SKM-1 treated with dmso at 0.1 percent for 144 hours (cell line): ENCODE measurements at regions not wholly inside any gene's neighbourhood (a gene's known extent, or its start where the extent isn't known, plus 50 kb on each side); places are given as distances from the start of the nearest gene placed in this dataset.
"Not testable (repeated sequence)": the region's sequence is repeated elsewhere in the genome, so short reads cannot be mapped to it uniquely, and the experiment has no call there.

Experiments used
- DNase-seq: peaks from one replicate; lab custom pipeline; 2025; ENCODE audit not compliant: unreplicated experiment; lab: John Stamatoyannopoulos, UW

DNA sequence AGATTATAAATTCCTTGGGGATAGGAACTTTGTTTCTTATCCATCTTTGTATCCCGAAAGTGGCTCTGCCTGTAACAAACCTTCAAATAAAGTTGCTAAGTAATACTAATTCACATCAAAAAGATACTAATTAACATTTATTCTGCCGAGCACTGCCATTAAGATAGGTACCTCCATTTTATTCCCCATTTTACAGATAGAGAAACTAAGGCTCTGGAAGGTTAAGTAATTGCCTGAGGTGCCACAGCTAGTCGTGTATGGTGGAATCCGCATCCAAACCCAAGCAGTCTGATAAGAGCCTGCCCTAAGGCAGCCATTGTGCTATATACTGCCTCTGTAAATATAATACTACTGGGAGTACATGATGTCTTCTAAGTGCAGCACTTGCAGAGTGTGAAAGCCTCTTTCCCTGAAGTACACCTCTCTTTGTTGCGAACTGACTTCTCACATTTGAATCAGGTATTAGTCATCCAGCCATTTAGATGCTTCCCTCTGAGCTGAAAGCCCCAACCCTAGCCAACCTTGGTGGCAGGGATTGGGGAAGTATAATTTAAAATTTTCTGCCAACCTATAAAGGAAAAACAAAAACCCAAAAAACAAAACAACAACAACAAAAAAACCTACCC lies 78.5 kb upstream of the CHD2 start:
- DNase-seq = no peak

DNA sequence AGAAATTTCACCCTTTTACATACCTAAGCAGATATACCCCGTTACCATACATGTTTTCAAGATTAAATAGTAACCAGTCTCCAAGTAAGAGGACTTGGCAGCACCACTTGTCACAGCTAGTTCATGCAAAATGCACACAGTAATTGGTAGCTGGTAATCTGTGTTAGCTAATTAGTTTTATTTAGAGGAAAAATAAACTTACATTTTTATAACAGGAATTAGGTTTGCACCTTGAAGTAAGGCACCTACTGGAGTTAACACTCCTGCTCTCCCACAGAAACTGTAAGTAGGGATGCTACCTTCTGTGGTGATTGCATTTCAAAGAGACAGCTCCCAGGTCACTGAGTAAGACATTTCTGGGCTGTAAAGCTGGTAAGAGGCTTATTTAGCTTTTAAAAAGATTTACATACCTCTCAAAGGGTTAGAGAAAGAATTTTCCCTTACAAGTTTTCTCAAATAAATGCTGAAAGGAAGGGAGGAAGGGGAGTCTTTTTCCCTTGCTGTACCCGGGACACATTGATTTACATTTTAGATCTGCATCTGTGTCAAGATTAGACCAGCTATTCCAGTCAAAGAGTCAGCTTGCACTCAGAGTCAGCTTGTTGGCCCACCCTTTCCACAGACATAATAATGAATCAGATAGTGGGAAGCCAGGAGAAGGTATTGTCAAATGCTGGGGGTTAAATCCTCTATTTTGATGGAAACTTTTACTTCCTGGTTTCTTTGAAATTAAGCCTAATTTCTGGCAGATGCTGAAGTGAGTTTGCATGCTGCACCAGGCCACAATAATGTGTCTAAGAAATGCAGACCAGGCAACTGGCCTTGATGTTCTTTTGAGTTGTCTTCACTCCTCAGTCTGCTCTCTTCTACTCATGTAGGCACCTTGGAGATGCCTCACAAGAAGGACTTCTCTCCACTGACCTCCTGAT lies 77.6 kb upstream of the CHD2 start:
- no peak for DNase-seq

DNA sequence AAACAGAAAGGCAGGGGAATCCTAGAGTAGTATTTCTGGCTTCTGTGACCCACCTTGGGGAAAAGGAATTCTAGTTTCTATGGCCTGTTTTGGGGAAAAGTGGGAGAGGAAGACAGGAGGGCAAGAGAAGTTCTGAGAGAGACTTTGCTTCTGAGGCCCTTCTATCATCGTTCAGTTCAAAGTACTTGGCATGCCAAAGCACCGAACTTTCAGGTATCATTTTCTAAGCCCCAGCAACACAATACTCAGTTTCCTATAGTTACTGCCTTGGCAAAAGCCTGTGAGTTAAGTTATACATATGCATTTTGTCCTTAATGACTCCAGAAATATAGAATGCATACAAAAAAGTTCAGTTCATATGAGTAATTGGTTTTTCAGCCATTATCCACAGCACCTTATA lies 74.1 kb upstream of the CHD2 start:
- DNase-seq = no peak

DNA sequence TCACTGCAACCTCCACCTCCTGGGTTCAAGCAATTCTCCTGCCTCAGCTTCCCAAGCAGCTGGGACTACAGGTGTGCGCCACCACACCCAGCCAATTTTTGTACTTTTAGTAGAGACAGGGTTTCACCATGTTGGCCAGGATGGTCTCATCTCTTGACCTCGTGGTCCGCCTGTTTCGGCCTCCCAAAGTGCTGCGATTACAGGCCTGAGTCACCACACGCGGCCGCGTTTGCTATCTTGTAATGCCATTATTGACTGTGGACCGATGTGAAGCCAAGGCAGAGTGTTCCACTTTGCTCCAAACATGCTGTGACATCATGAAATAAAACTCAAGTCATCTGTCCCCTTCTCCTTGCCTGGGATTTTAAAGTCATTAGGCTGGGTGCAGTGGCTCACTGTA lies 72.1 kb upstream of the CHD2 start:
- not testable (repeated sequence) for DNase-seq

DNA sequence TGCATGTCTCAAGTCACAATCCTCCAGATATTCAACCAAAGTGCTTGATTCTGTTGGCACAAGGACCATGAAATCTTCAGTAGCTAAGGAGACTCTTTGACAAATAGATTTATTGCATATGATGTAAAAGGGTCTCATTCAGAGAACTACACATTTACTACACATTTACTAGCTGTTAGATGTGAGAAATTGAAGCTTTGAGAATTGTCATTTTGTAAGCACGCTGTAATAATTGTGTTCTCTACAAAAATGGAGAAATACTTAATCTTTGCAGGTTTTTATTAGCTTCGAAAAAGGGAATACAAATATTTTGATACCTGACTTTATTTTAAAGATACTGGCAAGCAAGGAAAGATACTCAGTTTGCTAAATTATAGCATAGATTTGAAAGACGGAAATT lies 70.2 kb upstream of the CHD2 start:
- DNase-seq = no peak

DNA sequence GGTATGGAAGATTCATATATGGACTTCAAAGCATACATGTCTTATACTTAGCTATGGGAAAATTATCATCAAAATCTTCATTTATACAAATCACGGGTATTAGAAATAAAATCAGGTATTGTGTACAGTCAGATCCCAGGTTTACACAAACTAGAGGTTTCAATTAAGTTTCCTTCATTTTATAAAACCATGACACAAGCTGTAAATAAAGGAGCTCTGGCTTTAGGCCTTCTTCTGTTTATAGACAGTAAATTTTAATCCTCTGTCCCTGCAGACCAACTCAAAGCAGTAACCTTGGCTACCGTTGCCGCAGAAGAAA lies 68.8 kb upstream of the CHD2 start:
- DNase-seq = no peak

DNA sequence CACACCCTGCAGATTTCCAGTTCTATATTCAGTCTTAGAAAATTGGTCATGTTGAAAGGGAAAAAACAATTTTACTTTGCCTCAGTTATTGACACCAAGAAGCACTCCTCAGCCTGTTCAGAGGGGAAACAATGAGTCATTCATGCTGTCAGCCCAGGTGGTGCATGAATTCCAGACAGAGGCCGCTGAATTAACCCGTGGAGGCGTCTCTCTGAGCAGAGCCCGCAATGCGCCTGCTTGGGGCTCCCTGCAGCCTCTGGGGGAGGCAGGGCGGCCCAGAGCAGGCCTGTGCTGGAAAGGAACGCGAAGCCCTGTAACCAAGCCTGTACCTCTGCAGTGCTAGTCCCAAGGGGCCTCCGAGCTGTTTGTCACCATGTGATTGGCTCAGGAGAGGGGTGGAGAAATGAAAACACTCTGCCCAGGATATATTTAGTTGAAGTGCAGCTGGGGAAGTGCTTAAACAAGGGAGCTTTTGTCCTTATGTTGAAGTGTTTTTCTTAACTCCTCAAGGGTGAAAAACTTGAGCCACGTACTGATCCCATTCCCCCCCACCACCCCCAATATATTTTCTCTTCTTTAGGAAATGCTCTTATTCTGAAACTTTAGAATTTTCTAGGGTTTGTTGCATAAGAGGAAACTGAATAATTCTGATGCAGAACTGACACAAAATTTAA lies 68.3 kb upstream of the CHD2 start:
- peak; percentile 96 for DNase-seq

DNA sequence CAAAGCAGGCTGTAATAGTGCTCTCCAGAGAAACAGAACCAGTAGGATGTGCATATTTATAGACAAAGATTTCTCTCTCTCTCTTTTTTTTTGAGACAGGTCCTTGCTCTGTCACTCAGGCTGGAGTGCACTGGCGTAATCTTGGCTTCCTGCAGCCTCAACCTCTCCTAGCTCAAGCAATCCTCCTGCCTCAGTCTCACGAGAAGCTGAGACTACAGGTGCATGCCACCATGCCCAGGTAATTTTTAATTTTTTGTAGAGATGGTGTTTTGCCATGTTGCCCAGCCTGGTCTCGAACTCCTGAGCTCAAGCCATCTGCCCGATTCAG lies 67.1 kb upstream of the CHD2 start:
- DNase-seq = no peak

DNA sequence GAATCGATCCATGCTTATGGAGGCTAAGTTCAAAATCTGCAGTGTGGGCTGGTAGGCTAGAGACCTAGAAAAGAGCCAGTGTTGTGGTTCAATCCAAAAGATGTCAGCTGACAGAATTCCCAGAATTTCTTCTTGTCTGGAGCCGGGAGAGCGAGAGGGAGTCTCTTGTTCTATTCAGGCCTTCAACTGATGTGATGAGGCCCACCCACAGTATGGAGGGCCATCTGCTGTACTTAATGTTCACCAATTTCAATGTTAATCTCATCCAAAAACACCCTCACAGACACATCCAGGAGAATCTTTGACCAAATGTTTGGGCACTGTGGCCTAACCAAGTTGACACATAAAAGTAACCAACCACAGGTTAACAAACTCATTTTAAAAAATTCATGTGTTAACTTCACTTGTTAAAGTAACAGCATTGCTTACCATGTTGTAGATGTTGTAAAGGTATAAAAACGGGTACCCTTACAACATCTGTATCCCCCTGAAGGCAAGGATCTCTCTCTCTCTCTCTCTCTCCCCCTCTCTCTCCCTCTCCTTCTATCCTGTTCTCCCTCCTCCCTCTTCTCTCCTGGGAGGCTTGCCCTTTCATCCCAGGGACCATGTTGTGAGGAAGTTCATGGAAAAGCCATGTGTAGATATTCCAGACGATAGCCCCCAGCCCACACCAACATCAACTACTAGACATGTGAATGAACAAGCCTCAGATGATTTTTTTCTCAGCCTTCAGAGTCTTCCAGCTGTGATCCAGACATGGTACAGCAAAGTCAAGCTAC lies 66.4 kb upstream of the CHD2 start:
- DNase-seq = no peak

DNA sequence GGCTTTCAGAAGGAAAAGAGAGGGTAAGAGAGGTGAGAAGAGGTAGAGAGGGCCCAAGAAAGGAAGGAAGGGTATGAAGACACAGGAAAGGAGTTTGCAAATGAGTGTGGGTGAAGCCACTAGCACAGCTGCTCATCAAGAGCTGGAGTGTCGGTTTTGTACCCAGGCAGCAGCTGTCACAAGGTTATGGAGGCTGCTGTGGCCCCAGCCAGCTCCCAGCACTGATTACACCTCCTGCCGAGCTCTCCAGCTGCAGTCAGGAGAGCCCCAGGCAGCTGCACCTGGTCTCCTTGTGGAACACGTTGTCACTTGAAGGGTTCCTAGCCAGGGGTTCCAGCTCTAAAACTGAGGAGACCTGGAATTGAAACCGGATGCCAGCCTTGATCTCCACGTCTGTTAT lies 60.4 kb upstream of the CHD2 start:
- no peak for DNase-seq

DNA sequence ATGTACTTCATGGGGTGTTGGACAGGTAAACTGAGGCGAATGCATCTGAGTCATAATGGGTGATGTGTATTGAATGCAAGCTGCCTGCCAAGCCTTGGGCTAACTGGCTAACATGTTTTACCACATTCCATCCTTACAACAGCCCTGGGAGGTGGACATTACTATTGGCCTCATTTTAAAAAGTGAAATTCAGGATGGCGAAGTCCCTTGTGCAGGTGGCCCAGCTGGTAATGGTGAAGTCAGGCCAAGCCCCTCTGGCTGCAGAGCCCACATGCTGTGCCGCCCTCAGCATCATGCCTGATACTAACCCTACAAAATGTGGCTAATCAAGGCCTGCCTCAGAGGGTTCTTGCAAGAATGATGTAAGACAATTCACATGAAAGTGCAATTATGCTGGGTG lies 60.0 kb upstream of the CHD2 start:
- no peak for DNase-seq

DNA sequence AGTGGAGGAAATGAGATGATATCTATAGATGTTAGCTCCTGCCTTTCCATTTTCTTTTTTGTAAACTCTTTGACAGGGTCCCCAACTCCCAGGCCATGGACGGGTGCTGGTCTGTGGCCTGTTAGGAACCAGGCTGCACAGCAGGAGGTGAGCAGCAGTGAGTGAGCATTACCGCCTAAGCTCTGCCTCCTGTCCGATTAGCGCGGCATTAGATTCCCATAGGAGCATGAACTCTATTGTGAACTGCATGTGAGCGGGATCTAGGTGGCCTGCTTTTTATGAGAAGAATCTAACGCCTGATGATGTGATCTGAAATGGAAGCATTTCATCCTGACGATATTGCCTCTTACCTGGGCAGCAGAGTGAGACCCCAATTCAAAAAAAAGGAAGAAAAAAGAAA lies 56.8 kb upstream of the CHD2 start:
- DNase-seq = no peak

DNA sequence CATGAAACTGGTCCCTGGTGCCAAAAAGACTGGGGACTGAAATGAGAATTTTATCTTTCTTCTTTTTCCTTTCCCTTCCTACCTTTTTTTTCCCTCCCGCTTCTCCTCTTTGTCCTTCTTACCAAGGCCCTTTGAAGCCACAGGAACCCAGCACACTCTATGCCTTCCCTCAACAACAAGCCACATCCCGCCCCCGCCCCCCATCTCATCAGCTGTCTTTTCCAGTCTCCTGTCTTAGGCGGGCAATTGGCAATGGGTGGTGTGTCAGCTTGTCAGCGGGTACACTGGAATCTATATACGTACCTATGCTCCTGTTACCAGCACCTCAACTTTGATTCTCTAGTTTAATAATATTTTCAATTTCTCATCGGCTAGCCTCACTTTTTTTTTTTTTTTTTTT lies 56.3 kb upstream of the CHD2 start:
- no peak for DNase-seq

DNA sequence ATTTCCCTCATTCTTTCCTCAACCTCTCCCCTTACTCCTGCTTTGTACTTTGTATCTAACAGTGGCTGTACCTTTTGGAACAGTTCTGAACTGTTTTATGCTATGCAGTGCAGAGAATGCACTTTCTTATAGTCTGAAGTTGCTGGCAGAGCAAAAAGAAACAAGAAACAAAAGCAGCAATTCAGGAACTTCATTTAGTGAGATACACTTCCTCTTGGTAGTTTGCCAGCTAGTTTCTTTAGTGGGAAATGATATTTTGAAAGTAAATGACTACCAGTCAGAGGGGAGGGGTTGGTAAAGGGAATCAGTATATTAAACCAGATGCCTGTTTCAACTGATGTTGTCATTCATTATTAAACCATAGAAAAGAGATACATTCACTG lies 55.0 kb upstream of the CHD2 start:
- peak; percentile 89 for DNase-seq

DNA sequence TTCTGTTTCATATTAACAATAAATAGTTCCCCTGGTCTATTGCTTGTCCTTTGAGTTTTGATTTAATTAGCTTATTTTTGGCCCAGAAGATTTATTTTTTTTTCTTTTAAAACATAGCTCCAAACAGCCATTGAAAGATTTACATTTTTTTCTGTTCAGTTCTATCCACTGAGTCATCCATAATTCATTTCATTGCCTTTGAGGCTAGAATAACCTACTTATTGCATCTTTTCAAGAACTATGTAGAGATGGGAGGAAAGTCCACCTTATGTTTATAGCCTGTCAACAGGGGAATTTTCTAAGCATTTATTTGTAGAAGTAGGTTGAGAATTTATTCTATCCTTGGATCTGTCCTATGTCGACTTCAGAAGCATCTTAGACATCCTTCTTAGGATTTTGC lies 53.4 kb upstream of the CHD2 start:
- DNase-seq = no peak

DNA sequence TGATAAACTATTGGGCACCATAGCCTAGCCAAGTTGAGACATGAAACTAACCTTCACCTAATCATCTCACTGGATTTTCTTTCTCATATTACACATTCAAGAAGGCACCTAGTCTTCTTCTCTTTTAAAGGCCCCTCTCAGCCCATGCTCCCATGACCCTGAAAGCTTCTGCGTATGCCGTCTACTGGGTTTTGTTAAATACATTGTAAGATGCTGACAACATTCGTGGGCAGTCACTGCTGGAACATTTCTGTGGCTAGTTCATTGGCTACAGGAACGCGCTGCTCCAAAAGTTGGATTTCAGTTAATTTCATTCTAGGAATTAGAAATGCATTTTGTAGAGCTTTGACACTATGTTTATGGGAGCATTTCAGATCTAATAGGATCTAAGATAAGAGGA lies 52.3 kb upstream of the CHD2 start:
- no peak for DNase-seq

DNA sequence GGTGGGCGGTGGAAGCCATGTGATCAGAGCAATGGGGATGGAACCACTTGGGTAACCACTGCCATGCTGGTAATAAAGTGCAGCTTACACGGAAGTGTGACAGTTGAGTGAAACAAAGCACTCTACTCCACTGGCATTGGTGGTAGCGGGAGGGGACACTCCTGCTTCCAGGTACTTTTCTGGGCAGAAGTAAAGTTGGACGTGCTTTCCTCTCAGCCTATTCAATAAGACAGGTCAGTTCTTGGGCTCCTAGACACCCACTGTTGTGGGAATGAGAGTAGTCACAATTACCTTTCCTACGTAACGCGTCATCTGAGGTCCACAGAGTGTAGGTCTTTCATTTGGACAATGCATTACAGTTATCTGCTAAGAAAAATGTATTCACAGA lies 51.7 kb upstream of the CHD2 start:
- DNase-seq = no peak

DNA sequence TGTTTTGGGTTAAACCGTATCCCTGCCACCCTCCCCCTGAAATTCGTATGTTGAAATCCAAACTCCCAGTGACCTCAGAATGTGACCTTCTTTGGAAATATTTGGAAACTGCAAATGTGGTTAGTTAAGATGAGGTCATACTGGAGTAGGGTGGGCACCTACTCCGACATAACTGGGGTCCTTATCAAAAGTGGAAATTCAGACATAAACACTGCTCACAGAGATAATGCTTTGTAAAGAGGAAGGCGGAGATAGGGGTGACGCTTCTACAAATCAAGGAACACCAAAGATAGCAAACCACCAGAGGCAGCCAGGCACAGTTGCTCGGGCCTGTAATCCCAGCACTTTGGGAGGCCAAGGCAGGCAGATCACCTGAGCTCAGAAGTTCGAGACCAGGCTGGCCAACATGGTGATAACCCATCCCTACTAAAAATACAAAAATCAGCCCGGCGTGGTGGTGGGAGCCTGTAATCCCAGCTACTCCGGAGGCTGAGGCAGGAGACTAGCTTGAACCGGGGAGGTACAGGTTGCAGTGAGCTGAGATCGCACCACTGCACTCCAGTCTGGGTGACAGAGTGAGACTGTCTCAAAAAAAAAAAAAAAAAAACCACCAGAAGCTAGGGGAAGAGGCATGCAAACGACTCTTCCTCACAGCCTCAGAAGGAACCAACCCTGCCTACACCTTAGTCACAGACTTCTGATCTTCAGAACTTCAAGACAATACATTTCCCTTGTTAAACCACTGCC lies 51.1 kb upstream of the CHD2 start:
- peak; percentile 32 for DNase-seq

DNA sequence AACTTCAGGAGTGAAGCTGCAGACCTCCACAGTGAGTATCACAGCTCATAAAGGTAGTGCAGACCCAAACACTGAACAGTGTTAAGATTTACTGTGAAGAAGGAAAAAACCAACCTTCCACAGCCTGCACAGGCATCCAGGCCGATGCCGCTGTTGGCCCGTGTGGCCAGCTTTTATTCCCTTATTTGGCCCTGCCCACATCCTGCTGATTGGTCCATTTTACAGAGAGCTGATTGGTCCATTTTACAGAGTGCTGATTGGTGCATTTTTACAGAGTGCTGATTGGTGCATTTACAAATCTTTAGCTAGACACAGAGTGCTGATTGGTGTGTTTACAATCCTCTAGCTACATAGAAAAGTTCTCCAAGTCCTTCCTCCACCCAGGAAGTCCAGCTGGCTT lies 49.9 kb upstream of the CHD2 start:
- DNase-seq = not testable (repeated sequence)
